H1 (cell line): ENCODE measurements at regions not wholly inside any gene's neighbourhood (a gene's known extent, or its start where the extent isn't known, plus 50 kb on each side); places are given as distances from the start of the nearest gene placed in this dataset.

ENCODE experiments used
- CTCF ChIA-PET: fragments of 300-600 bp; sonication (Branson Sonifier 250); formaldehyde crosslinking; loops from one replicate; lab custom pipeline; 2021; ENCODE audit not compliant: partially characterized antibody; lab: Charles Lee
- POLR2A ChIA-PET: fragments of 300-600 bp; sonication (Branson Sonifier 250); formaldehyde crosslinking; loops from one replicate; lab custom pipeline; 2021; ENCODE audit warnings: inconsistent platforms; ENCODE audit not compliant: partially characterized antibody; lab: Charles Lee
- DNase-seq, 2 experiments: peaks; one replicate each; pipeline versions ENCODE4 v3.0.0 to v3.0.0-alpha.2; 2010 to 2022; ENCODE audit warnings: low spot score in 2 of 2, low read depth in 1 of 2, mixed read lengths in 1 of 2
- FAIRE-seq: peaks from 2 replicates; lab custom pipeline; 2011; peaks lifted over from hg19 to GRCh38; lab: Jason Lieb, UNC
- H2AFZ ChIP-seq: 2 replicates; pipeline ENCODE4 v1.8.1; 2012; ENCODE audit warnings: low read length, inconsistent platforms
- H2AK5ac ChIP-seq: 2 replicates; pipeline ENCODE4 v1.6.1; 2013; ENCODE audit warnings: low read depth, low read length
- H2BK120ac ChIP-seq: replicated peaks from 2 replicates; pipeline ENCODE3; 2013; ENCODE audit warnings: low read depth, low read length, inconsistent platforms
- H2BK12ac ChIP-seq: 2 replicates; pipeline ENCODE4 v1.6.1; 2013; ENCODE audit warnings: low read depth, low read length
- H2BK15ac ChIP-seq: 2 replicates; pipeline ENCODE4 v1.6.1; 2013; ENCODE audit warnings: low read length
- H2BK20ac ChIP-seq: 2 replicates; pipeline ENCODE4 v1.6.1; 2013; ENCODE audit warnings: low read length
- H2BK5ac ChIP-seq: 2 replicates; pipeline ENCODE4 v1.6.1; 2013; ENCODE audit warnings: low read depth, low read length
- H3K14ac ChIP-seq: 2 replicates; pipeline ENCODE4 v1.6.1; 2013; ENCODE audit warnings: inconsistent platforms; ENCODE audit not compliant: insufficient read length
- H3K18ac ChIP-seq: 2 replicates; pipeline ENCODE4 v1.6.1; 2013; ENCODE audit warnings: low read length; ENCODE audit errors: extremely low read depth
- H3K23ac ChIP-seq: 2 replicates; pipeline ENCODE4 v1.6.1; 2013; ENCODE audit warnings: inconsistent platforms; ENCODE audit not compliant: insufficient read length
- H3K23me2 ChIP-seq: 2 replicates; pipeline ENCODE4 v1.6.1; 2013; ENCODE audit warnings: low read depth, low read length
- H3K27ac ChIP-seq: 2 replicates; pipeline ENCODE4 v1.6.1; 2011; ENCODE audit warnings: low read depth, low read length, inconsistent platforms
- H3K27me3 ChIP-seq, 4 experiments: replicated peaks in 1 of 4; 1 replicate in 1 of 4; 2 replicates in 3 of 4; pipeline versions ENCODE4 v1.6.1 to v1.8.1; 2011 to 2013; ENCODE audit warnings: low read length in 3 of 4, mild to moderate bottlenecking in 3 of 4, inconsistent platforms in 2 of 4, mixed read lengths in 2 of 4, moderate library complexity in 1 of 4; ENCODE audit not compliant: control insufficient read depth in 3 of 4, insufficient read depth in 3 of 4; ENCODE audit errors: extremely low read depth in 1 of 4
- H3K36me3 ChIP-seq, 4 experiments: 2 replicates each; pipeline versions ENCODE4 v1.6.1 to v1.8.1; 2011 to 2013; ENCODE audit warnings: mild to moderate bottlenecking in 4 of 4, low read length in 3 of 4, moderate library complexity in 2 of 4, control low read depth in 1 of 4, inconsistent platforms in 1 of 4; ENCODE audit not compliant: insufficient read depth in 4 of 4, control insufficient read depth in 2 of 4
- H3K4ac ChIP-seq: replicated peaks from 2 replicates; pipeline ENCODE3; 2013; ENCODE audit warnings: low read length, low read depth, mixed read lengths, inconsistent platforms; ENCODE audit not compliant: insufficient read length
- H3K4me1 ChIP-seq, 4 experiments: replicated peaks in 1 of 4; 1 replicate in 1 of 4; 2 replicates in 3 of 4; pipeline versions ENCODE4 v1.6.1 to v1.8.1; 2011 to 2013; ENCODE audit warnings: low read length in 3 of 4, inconsistent platforms in 2 of 4, mixed read lengths in 1 of 4; ENCODE audit not compliant: insufficient read depth in 4 of 4, control insufficient read depth in 3 of 4
- H3K4me2 ChIP-seq, 2 experiments: 2 replicates each; pipeline versions ENCODE4 v1.6.1 to v1.8.1; 2011 to 2013; ENCODE audit warnings: low read depth in 2 of 2, low read length in 2 of 2, control low read depth in 1 of 2, inconsistent platforms in 1 of 2, mild to moderate bottlenecking in 1 of 2; ENCODE audit not compliant: insufficient read depth in 1 of 2
- H3K4me3 ChIP-seq, 4 experiments: fragments of 200-600, 300-600 bp in 1 of 4; sonication (generic), shearing (Covaris generic), sonication (Bioruptor Twin) in 1 of 4; 2 replicates each; pipeline versions ENCODE4 v1.5.1 to v1.8.1; 2011 to 2016; ENCODE audit warnings: low read length in 4 of 4, low read depth in 3 of 4, control low read depth in 2 of 4, inconsistent platforms in 2 of 4, mild to moderate bottlenecking in 2 of 4, mixed read lengths in 1 of 4, moderate library complexity in 1 of 4; ENCODE audit not compliant: insufficient read depth in 2 of 4; ENCODE audit errors: extremely low read depth in 1 of 4
- H3K56ac ChIP-seq: replicated peaks from 2 replicates; pipeline ENCODE3; 2013; ENCODE audit warnings: low read depth, mild to moderate bottlenecking, mixed read lengths, low read length, inconsistent platforms; ENCODE audit not compliant: insufficient read length
- H3K79me1 ChIP-seq: 2 replicates; pipeline ENCODE4 v1.6.1; 2013; ENCODE audit warnings: low read depth, low read length, control low read depth
- H3K79me2 ChIP-seq, 2 experiments: 2 replicates each; pipeline versions ENCODE4 v1.6.1 to v1.8.1; 2012 to 2013; ENCODE audit warnings: low read length in 2 of 2, mild to moderate bottlenecking in 2 of 2, inconsistent platforms in 1 of 2; ENCODE audit not compliant: insufficient read depth in 2 of 2, control insufficient read depth in 1 of 2
- H3K9ac ChIP-seq, 4 experiments: replicated peaks in 1 of 4; 1 replicate in 1 of 4; 2 replicates in 3 of 4; pipeline versions ENCODE4 v1.6.1 to v1.8.1; 2011 to 2013; ENCODE audit warnings: low read depth in 3 of 4, low read length in 3 of 4, control low read depth in 2 of 4, mild to moderate bottlenecking in 2 of 4, moderate library complexity in 2 of 4, inconsistent platforms in 1 of 4; ENCODE audit errors: extremely low read depth in 1 of 4
- H3K9me3 ChIP-seq, 2 experiments: 2 replicates each; pipeline versions ENCODE4 v1.6.1 to v1.8.1; 2012 to 2013; ENCODE audit warnings: mild to moderate bottlenecking in 2 of 2, moderate library complexity in 2 of 2, control low read depth in 1 of 2, inconsistent platforms in 1 of 2, low read depth in 1 of 2, low read length in 1 of 2, mixed read lengths in 1 of 2; ENCODE audit not compliant: insufficient read depth in 2 of 2
- H4K20me1 ChIP-seq, 2 experiments: replicated peaks in 1 of 2; 2 replicates each; pipeline versions ENCODE3 to v1.8.1; 2011 to 2013; ENCODE audit warnings: inconsistent platforms in 2 of 2, low read length in 2 of 2, mild to moderate bottlenecking in 1 of 2; ENCODE audit not compliant: insufficient read depth in 2 of 2, control insufficient read depth in 1 of 2
- H4K5ac ChIP-seq: 2 replicates; pipeline ENCODE4 v1.6.1; 2013; ENCODE audit warnings: low read length, low read depth, mixed read lengths, inconsistent platforms; ENCODE audit not compliant: insufficient read length
- H4K8ac ChIP-seq: 2 replicates; pipeline ENCODE4 v1.8.0; 2013; ENCODE audit warnings: mild to moderate bottlenecking, moderate library complexity, low read length, inconsistent platforms; ENCODE audit not compliant: insufficient read depth; ENCODE audit errors: extremely low read depth
- H4K91ac ChIP-seq: replicated peaks from 2 replicates; pipeline ENCODE3; 2013; ENCODE audit warnings: low read length, mixed read lengths, inconsistent platforms; ENCODE audit not compliant: insufficient read length
- MAFK ChIP-seq: IDR thresholded peaks from 2 replicates; pipeline ENCODE4 v1.6.1; 2012; ENCODE audit warnings: low read depth, mild to moderate bottlenecking, improper control_type of control experiment, low read length
- WGBS, 2 experiments: shearing (Covaris generic) in 1 of 2; methylation state at CpG; one replicate each; pipeline versions ENCODE4 v1.1.6 to v1.1.7; 2013 to 2015; ENCODE audit warnings: low lambda C conversion rate in 2 of 2, mixed read lengths in 2 of 2, inconsistent platforms in 1 of 2, low coverage in 1 of 2, missing lambda C conversion rate in 1 of 2; ENCODE audit not compliant: insufficient replicate concordance in 2 of 2, insufficient coverage in 1 of 2, insufficient read length in 1 of 2; ENCODE audit errors: extremely low coverage in 1 of 2, missing lambda C conversion rate in 1 of 2; 5-methylcytosine and 5-hydroxymethylcytosine counted together

DNA sequence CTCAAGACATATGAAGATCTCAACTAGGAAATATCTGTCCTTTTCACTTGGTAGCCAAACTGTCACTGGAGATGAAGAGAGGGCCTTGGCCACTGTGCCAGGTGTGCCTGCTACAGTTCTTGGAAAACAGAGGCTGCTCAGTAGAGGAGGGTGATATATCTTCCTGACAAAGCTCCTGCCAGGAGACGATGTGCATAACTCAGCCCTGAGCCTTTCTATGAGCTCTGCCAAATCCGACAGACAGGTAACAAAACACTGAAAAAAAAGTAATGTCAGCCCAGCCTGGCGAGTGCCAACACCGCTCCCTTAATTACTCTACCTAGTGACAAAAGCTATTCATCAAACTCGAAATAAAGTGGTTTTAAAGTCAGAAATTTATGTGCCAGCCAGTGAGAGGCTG, 123.2 kb downstream of the MFSD1 start:
- H3K23me2 ChIP-seq = no peaks in the 10 kb centered on the region
- no peak for TF ChIP-seq MAFK
- no peak overlapping the region for H3K14ac ChIP-seq
- H2AFZ ChIP-seq = no peak overlapping the region
- H3K4me1 ChIP-seq = no peaks in the 10 kb centered on the region
- no peak for FAIRE-seq
- H3K18ac ChIP-seq = no peak overlapping the region
- H3K56ac ChIP-seq = no peak overlapping the region
- POLR2A ChIA-PET = no interaction called here
- H4K91ac ChIP-seq = no peak overlapping the region
- no peaks in the 10 kb centered on the region for H4K20me1 ChIP-seq
- no peak overlapping the region for H3K27ac ChIP-seq
- no peak overlapping the region for H4K8ac ChIP-seq
- H2AK5ac ChIP-seq = no peak overlapping the region
- no peaks in the 10 kb centered on the region for H3K9me3 ChIP-seq
- no peak for DNase-seq
- WGBS, 2 experiments = 93% methylated on average over 5 of the region's 5 CpGs; no CpG with 5 or more reads in 1 of the 2 experiments
- H3K79me1 ChIP-seq = no peaks in the 10 kb centered on the region
- H3K4ac ChIP-seq = no peak overlapping the region
- no peak overlapping the region for H3K4me3 ChIP-seq
- H2BK120ac ChIP-seq = no peak overlapping the region
- no peaks in the 10 kb centered on the region for H3K79me2 ChIP-seq
- H4K5ac ChIP-seq = no peak overlapping the region
- H2BK5ac ChIP-seq = no peak overlapping the region
- H3K4me2 ChIP-seq = no peak overlapping the region
- H3K36me3 ChIP-seq = no peaks in the 10 kb centered on the region
- H2BK12ac ChIP-seq = no peak overlapping the region
- no peaks in the 10 kb centered on the region for H3K27me3 ChIP-seq
- H3K9ac ChIP-seq = no peak overlapping the region
- H2BK20ac ChIP-seq = no peak overlapping the region
- H3K23ac ChIP-seq = no peak overlapping the region
- H2BK15ac ChIP-seq = no peak overlapping the region
- CTCF ChIA-PET = interaction anchor here (0.8 to 1.6 kb wide), 2 partner anchors 9 to 13 kb away, joined by 4 read pairs; no protein-coding TSS in a partner anchor
